ENCODE measurements at regions not wholly inside any gene's neighbourhood (a gene's known extent, or its start where the extent isn't known, plus 50 kb on each side); places are given as distances from the start of the nearest gene placed in this dataset.
A peak's percentile ranks its signal among the peaks of the same experiment; 100 is the strongest.

DNA sequence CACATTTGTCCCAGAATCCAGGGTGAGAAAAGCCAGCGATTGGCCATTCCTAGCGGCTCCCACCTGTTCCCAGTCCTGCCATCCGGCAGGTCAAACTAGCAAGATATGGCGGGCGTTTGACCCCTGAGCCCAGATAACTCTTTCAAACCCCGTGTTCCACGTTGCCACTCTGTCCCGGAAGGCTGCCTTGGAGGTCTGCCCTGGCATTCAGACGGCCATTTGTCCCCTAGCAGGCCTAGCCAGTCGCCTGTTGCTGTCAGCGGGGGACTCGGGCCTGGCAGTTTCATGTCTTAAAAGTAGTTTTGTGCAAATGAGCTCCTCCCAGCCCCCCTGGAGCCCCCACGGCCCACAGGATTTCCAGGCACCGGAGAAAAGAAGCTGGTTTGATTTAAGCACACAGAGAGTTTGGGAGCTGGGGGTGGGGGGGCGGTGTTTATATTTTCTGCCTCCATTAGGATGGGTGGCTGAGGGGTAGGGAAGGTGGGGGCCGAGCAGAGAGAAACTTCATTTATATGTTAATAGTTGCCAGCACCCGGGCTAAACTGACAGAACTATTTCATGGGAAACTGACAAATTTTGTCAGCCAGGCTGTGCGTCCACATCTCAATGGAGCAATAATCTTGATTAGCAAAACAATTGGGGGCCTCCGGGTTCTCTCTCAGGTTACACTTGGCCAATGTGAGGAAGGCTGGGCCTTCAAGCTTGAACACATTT, 240.9 kb upstream of the SALL1 start:
- no peak for DNase-seq (ENCODE audit: low read depth)

DNA sequence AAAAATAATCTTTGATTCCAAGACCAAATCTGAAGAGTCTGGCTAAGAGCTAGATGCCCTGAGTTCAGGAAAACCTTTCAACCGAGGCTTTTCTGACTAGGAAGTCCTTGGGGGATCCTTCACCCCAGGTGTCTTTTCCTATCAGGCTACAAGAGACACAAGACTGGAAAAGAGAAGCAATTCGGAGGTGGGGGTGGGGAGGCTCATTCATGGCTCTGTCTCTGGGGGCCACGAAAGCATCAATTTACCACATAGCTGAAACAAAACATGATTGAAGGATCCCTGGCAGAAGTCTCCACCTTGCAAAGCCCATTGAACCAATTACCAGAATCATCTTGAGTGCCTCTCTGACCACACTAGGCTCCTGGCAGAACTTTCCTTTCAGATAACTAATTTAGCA, 239.8 kb upstream of the SALL1 start:
- no peak for DNase-seq (ENCODE audit: low read depth)

DNA sequence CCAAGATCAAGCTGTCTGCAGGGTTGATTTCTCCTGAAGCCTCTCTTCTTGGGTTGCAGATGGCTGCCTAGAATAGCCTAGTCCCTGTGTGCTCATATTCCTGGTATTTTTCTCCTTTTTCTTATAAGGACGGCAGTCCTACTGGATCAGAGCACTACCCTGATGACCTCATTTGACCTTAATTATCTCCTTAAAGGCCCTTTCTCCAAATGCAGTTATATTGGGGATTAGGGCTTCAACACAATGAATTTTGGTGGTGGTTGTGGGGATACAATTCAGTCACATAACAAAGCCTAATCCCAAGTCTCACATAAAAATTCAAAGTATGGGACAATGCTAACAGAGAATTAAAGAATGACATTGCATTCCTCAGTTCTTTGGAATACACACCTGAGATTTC, 238.8 kb upstream of the SALL1 start:
- DNase-seq (ENCODE audit: low read depth), result no peak

DNA sequence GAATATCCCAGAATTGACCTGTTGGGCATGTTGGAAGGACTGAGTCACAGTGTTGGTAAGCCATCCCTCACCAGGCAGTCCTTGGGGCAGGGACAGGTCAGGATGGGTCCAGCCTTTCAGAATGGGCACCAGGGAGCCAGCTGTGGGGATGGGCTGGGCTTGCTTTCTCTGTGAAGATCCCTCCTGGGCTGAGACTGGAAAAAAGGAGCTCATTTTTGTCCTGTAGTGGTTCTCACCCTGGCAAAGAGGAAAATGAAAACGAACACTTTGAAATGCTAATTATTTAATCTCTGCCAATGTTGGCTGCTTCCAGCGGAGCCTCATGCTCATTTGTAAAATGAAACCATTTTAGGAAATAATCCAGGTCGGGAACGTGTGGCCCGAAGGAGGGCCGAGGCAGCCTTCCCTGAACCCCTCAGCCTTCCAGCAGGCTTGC, 237.5 kb upstream of the SALL1 start:
- no peak for DNase-seq (ENCODE audit: low read depth)

DNA sequence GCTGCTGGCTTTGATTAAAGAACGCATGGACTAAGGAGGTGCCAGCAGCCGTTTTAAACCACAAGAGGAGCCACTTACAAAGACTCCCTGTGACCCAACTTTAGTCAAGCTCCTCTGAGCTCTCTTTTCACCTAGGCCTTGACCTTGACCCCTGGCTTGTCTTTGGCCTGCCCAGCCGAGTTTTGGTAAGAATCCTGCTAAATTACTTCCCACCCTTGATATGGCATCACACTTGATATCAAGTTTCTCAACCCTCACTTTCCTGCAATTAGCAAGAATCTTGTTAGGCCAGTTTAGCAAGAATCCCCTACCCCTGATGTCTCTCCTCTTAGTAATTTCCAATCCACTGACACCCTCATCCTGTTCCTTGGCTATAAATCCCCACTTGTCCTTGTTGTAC, 232.8 kb upstream of the SALL1 start:
- no peak for DNase-seq (ENCODE audit: low read depth)

DNA sequence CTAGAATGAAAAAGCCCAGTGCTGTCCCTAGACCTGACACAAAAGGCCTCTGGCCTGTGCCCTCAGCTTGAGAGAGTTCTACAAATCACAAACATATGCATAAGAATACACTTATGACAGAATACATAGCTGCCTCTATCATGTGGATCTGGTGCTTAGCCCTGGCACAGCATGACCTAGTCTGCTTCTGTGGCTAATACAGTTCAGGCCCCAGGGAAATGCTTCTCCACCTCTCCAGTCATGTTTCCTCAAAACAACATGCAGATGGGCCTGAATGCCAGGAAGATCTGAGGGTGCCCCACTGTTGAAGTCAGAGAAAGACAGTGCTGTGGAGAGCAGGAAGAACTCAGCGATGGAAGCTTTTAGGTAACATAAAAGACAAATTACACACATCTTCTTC, 231.9 kb upstream of the SALL1 start:
- DNase-seq (ENCODE audit: low read depth), result no peak

DNA sequence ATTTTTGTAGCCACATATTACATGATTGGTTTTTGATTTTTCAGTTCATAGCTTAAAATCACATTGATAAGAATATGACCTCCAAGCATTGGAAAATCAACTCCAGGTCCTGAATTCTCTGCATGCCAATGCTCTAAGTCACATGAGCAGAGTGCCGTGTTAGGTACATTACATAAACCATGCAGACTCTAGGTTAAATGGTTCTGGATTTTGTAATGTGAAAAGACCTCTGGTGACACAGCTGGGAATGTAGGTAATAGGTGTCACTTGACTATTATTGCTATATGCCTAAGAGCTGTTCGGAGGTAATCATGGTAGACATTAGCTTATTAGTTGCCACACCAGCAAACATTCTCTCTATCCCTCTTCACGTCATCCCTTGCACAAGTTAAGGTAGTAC, 231.1 kb upstream of the SALL1 start:
- DNase-seq (ENCODE audit: low read depth), result no peak

DNA sequence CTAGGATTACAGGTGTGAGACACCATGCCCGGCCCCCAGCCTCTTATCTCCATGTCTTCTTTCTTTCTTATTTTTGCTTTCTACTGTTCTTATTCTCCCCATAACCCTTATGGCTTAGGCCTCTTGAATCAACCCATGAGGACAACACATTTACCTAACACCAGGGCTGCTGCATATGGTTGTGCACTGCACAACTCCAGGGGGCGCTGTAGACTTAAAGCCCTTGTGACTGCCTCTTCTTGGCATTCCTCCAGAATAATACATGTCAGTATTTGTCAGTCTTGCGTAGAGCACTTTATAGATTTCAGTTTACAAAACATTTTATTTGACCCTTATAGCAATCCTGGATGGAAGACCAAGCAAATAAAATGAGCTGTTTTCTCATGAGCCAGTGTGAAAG, 225.0 kb upstream of the SALL1 start:
- DNase-seq (ENCODE audit: low read depth), result no peak

DNA sequence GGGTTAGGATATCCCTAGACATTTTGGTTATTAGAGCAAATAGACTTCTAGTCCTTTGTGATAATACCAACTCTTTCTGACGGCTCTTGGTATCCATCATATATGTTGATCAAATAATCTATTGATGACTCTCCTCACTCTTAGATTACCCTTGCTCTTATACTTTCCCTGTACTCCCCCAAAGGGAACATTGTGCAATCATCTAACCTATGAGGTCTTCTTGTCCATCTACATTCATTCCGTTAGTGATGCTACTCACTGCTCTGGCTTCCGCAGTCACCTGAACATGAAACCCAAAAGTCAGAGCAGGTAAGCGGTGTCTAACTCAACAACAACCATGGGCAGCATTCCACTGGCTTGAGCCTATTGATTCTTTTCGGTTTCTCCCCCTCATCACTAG, 223.7 kb upstream of the SALL1 start:
- DNase-seq (ENCODE audit: low read depth), result no peak

DNA sequence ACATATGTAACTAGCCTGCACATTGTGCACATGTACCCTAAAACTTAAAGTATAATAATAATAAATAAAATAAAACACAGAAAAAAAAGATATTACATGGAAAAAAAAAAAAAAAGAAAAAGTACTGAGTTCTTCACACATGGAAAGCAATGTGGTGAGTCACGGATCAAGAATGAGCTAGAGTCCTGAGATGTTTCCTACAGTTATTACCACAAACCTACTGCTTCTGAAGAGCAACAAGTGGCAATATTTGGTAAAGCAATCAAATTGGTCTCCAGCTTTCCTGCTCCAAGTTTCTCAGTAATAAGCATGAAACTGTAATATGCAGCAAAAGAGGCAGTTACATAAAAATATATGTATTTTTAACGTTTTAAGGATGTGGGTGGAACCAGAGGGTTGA, 223.3 kb upstream of the SALL1 start:
- DNase-seq (ENCODE audit: low read depth), result peak; percentile 60

DNA sequence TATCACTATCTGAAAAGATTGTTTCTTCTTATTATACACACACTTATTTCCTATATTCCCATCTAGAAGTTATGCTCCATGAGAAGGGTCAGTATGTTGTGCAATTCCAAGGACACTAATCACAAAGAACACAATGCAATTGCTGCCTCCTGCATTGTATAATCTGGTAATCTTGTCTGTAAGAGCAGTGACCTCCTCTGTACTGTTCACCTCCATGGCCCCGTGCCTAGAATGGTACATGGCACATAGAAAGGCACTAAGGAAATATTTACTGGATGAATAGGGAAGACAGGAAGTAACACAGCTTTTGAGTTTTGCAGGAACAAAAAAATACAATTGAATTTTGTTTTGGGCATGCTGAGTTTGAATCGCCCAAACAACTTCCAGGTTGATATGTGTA, 214.6 kb upstream of the SALL1 start:
- DNase-seq (ENCODE audit: low read depth), result no peak

DNA sequence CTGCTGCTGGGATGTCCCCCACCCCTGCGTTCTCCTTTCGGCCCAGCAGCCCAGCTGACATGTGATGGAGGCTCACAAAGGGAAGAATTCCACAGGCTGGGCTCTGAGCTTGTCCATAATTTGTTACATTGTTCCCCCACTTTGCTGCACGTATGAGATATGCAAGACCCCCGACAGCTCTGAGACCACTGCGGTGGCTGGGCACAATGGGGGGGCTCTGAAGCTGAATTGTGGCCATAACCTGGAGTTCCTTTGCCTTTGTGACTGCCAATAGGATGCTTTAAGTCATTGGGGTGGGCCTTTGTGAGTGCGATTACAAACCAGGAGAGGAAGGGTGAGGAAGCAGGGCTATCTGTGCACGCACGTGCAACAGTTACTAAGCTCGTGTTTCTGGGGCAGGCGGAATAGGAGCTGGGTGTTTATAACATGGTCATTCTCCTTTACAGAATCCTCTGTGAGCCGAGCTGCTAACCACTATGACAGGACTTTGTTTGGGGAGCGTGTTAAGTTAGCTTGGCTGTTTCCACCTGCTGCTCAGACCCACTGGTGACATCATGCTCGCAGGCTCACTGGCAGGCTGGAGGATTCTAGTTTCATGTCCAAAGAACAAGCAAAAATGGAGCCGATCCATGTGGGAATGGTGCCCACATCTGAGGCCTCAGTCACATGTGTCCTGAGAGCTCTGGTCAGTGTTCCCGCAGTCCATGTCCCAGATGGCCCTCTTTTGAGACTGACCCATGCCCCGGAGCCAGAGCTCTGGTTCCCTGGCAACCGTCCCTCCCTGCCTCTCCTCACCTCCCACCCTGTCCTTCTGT, 208.3 kb upstream of the SALL1 start:
- DNase-seq (ENCODE audit: low read depth), result no peak

DNA sequence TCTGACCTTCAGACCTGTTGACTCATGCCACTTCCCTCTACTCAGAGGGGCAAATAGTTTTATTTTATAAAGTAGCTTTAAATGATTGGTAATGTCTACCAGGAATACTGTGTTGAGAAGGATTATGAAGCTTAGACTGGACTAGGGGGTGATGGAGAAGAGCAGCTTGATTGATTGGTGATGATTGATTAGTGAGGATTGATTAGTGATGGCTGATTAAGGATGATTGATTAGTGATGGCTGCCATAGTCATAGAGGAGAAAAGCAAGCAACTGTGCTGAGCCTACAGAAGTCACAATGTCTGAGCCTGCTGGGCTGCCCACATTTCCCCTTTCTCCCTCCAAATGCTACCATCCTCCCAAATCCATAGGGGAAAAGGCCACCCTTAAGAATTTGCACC, 206.8 kb upstream of the SALL1 start:
- no peak for DNase-seq (ENCODE audit: low read depth)

DNA sequence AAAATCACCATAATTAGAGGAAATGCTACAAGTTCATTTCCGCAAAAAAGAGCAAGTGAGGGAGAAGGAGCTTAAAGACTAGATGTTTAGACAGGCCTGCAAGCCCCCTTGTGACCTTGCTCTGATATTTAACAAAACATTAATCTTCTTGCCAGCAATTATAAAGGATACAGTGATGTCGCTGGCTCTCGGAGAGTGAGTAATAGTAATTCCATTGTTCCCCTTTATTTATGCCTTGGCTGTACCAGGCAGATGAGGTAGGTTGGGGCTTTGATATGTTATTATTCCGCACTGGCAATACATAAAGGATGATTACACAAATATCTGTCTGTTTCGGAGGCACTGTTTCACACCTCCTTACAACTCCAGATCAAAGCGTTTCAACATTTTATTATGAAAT, 204.8 kb upstream of the SALL1 start:
- DNase-seq (ENCODE audit: low read depth), result no peak

DNA sequence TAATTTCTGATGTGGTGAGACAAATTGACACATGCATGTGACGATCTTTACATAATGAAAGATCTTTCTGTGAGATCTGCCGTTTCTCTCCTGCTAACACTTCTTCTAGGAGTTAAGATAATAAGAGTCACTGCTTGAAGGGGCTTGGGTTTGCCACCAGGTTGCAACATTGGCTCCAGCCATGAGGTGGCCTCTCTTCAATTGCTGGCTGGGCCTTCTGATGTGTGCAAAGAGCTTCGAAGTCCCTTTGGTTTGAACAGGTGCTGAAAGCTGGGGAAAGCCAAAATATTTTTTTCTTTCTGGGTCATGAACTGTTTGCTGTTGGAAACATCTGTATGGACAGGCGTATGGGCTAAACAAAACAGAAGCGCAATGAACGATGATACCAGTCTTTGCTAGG, 204.1 kb upstream of the SALL1 start:
- DNase-seq (ENCODE audit: low read depth), result no peak

DNA sequence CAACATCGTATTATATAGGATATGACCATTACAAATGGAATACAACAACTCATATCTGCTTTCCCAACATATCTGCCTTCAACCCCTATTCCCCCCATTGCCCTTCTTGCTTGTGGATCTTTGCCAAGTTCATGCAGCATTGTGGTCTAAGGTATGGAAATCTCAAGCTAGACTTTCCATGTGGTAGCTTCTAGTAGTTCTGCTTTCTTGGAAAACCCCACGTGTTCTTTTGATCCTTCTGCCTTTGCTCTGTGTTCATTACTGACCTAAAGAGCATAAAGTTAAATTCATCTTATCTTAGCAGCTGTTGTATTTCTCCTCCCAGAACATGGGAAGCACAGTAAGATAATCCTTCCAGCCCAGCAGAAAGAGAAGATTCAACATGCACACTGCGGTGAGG, 202.0 kb upstream of the SALL1 start:
- DNase-seq (ENCODE audit: low read depth), result no peak

DNA sequence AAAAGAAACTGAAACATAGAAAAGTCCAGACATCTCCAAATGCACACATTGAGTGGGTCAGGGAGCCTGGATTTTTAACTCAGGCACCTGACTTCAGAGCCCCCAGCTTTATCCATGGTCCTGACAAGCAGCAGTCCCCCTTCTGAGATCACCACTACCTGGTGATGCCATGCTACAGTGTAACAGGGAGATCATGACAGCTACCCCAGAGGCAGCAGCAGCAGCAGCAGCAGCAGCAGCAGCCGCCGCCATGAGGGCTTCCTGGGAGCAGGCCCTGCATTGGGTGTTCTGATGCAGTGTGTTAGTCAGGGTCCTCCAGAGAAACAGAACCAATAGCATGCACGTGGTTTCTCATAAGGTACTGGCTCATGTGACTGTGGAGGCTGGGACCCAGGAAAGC, 198.6 kb upstream of the SALL1 start:
- DNase-seq (ENCODE audit: low read depth), result no peak

DNA sequence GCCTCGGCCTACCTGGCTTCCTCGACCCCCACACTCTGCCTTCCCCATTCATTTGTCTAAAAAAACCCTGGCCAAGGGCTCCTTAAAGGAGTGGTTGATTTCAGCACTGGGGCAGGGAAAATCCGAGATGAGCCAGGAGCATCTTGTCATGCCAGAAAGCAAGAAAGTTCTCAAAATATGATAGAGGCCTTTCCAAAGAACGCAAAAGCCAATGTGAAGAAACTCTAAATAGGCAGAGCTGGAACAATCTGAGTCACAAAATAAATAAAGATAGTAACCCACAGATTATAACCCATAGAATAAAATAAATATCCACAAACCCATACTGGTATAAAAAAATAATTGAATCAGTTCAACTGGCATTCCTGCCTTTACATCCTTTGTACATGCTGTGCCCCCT, 192.3 kb upstream of the SALL1 start:
- no peak for DNase-seq (ENCODE audit: low read depth)

DNA sequence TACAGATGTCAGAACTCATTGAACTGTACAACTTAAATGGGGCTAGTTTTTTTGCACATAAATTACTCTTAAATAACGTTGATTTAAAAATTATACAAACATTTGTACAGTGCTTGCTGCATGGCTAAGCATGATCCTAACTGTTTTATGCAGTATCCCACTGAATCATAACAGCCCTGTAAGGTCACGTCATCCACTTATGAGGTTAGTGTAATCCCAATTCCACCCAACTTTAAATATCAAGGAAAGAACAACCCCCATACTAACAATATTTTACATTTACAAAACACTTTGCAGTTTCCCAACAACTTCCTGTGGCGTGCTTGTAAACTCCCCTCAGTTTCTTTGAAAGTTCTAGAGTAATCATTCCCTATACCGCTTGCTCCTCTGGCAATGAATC, 190.1 kb upstream of the SALL1 start:
- DNase-seq (ENCODE audit: low read depth), result no peak

DNA sequence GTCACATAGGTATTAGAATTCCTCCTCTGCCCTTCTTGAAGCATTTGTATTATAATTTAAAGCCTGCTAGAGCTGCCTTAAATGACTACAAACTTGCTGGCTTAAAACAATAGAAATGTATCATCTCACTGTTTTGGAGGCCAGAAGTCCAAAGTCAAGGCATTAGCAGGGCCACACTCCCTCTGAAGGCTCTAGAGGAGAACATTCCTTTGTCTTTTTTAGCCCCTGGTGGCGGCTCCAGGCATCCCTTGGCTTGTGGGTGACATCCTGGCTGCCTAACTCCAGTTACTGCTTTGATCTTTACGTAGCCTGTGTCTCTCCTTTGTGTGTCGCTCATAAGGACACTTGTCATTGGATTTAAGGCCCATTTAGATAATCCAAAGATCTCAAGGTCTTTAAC, 186.6 kb upstream of the SALL1 start:
- DNase-seq (ENCODE audit: low read depth), result no peak

DNA sequence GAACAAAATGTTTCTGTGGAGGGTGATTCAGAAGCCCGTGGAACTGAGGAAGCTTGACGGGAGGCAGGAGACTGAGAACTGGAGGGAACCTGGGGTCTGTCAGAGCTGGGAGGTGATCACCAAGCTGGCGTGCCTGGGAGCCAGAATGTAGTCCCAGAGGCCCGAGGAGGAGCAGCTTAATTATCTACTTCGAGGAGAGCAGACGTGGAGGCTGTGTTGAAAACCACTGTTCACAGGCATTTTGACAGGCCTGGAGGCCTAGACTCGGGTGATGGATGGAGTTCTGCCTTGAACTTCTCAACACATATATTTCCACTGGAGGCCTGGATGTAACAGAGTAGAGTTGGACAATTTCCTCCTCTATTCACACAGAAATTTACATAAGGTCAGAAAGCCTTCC, 177.7 kb upstream of the SALL1 start:
- no peak for DNase-seq (ENCODE audit: low read depth)

DNA sequence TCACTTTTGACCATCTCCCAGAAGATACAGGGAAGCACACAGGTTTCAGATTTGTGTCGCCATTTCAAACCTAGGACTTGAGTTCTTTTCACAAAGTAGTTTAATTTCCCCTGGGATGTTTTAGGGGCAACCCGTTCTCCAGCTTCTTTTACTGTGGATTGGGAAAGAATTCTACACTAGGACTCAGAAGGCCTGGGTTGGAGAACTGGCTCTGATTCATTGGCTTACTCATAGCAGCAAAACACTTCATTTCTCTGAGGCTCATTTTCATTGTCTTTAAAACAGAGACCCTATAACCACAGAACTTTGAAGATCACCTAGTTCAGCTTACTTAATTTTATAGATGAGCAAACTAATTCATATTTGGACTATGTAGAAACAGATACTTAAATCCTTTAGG, 175.9 kb upstream of the SALL1 start:
- DNase-seq (ENCODE audit: low read depth), result peak; percentile 39

DNA sequence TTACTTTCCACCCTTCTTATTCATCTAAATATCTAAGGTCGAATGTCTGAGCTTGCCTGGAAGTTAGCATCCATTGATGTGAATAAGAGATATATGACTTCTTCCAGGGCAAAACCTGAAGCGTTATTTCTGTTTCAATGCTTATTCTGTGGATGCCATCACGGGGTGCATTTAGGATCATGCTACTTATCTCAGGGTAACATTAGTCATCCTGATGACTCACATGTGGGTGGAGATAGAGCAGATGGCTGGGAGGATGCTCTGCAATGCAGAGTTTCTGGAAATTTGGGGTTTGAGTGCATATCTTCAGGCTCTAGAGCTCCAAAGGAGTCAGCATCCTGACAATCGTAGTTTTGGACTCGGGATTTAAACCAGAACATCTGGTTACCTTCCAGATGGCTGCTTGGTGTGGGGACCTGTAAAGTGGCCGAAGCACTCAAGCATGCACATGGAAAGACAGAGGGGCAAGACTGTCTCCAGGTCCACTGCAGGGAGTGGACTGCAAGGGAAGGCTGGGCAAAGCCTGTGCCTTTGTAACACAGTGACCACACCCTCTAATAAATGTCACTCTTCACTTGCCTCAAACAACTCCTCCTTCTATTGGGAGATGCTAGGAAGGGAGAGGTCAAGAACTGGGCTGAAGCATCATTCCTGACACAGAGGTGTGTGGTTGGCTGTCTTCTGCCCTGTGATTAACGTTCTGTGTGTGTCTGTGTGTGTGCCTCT, 175.2 kb upstream of the SALL1 start:
- DNase-seq (ENCODE audit: low read depth), result peak; percentile 48

All from fibroblast of the conjunctiva (primary cell).